Endothelial cell of umbilical vein (primary cell): ENCODE measurements at regions not wholly inside any gene's neighbourhood (a gene's known extent, or its start where the extent isn't known, plus 50 kb on each side); places are given as distances from the start of the nearest gene placed in this dataset.

ENCODE experiments used
- BruUV-seq: library from RNA; stranded (reverse); fragments of 400-500 nt; replicated peaks from 2 replicates; lab custom pipeline; 2021; lab: Mats Ljungman, UMichigan
- CTCF ChIA-PET: fragments of 300-600, 350-600 bp; sonication (Branson Sonifier 250); formaldehyde crosslinking; loops from one replicate; lab custom pipeline; 2021; ENCODE audit warnings: antibody characterized with exemption, inconsistent platforms; lab: Charles Lee
- POLR2A ChIA-PET: fragments of 300-600, 350-600 bp; sonication (Branson Sonifier 250); formaldehyde crosslinking; loops from one replicate; lab custom pipeline; 2021; ENCODE audit warnings: antibody characterized with exemption, inconsistent platforms; lab: Charles Lee
- DNase-seq: peaks from one replicate; pipeline ENCODE4 v3.0.0-alpha.2; 2011; ENCODE audit warnings: low read depth, low spot score
- FAIRE-seq: peaks from 2 replicates; lab custom pipeline; 2011; peaks lifted over from hg19 to GRCh38; lab: Jason Lieb, UNC
- H2AFZ ChIP-seq: 2 replicates; pipeline ENCODE4 v1.6.0; 2012; ENCODE audit warnings: low read depth, low read length, control low read depth, inconsistent platforms
- H3K27ac ChIP-seq: 2 replicates; pipeline ENCODE4 v1.5.1; 2011; ENCODE audit warnings: low read depth, mild to moderate bottlenecking, control low read depth, low read length, moderate library complexity; ENCODE audit not compliant: insufficient read depth
- H3K27me3 ChIP-seq, 2 experiments: 2 replicates each; pipeline versions ENCODE4 v1.6.0 to v1.6.1; 2011; ENCODE audit warnings: low read length in 2 of 2, mixed read lengths in 1 of 2; ENCODE audit not compliant: control insufficient read depth in 2 of 2, insufficient read depth in 2 of 2
- H3K36me3 ChIP-seq, 2 experiments: 2 replicates in 1 of 2; 3 replicates in 1 of 2; pipeline ENCODE4 v1.5.1; 2011; ENCODE audit warnings: low read length in 2 of 2, mild to moderate bottlenecking in 1 of 2, moderate library complexity in 1 of 2; ENCODE audit not compliant: control insufficient read depth in 2 of 2, insufficient read depth in 2 of 2; ENCODE audit errors: extremely low read depth in 1 of 2
- H3K4me1 ChIP-seq: 3 replicates; pipeline ENCODE4 v1.5.1; 2011; ENCODE audit warnings: mild to moderate bottlenecking, low read length; ENCODE audit not compliant: control insufficient read depth, insufficient read depth; ENCODE audit errors: extremely low read depth
- H3K4me2 ChIP-seq: 2 replicates; pipeline ENCODE4 v1.6.1; 2011; ENCODE audit warnings: low read length, control low read depth, mixed read lengths; ENCODE audit not compliant: insufficient read depth
- H3K4me3 ChIP-seq, 3 experiments: fragments of 200-600 bp in 1 of 3; sonication (generic), shearing (Covaris generic) in 1 of 3; replicated peaks in 1 of 3; 2 replicates each; pipeline ENCODE4 v1.5.1; 2011 to 2016; ENCODE audit warnings: control low read depth in 3 of 3, low read length in 3 of 3, mild to moderate bottlenecking in 2 of 3, inconsistent platforms in 1 of 3, low read depth in 1 of 3, moderate library complexity in 1 of 3; ENCODE audit not compliant: insufficient read depth in 1 of 3
- H3K79me2 ChIP-seq: 2 replicates; pipeline ENCODE4 v1.6.0; 2012; ENCODE audit warnings: low read length, inconsistent platforms; ENCODE audit not compliant: control insufficient read depth, insufficient read depth
- H3K9ac ChIP-seq: replicated peaks from 2 replicates; pipeline ENCODE3; 2011; ENCODE audit warnings: low read length, control low read depth; ENCODE audit not compliant: insufficient read depth; ENCODE audit errors: extremely low read depth
- H3K9me1 ChIP-seq: replicated peaks from 3 replicates; pipeline ENCODE4 v1.6.0; 2011; ENCODE audit warnings: mild to moderate bottlenecking, low read length; ENCODE audit not compliant: control insufficient read depth, insufficient read depth; ENCODE audit errors: extremely low read depth
- H3K9me3 ChIP-seq: replicated peaks from 2 replicates; pipeline ENCODE4 v1.5.1; 2012; ENCODE audit warnings: low read length, inconsistent platforms; ENCODE audit not compliant: control insufficient read depth, insufficient read depth
- H4K20me1 ChIP-seq: replicated peaks from 2 replicates; pipeline ENCODE3; 2011; ENCODE audit warnings: mild to moderate bottlenecking, low read length; ENCODE audit not compliant: control insufficient read depth, insufficient read depth; ENCODE audit errors: extremely low read depth
- EZH2 ChIP-seq: IDR thresholded peaks from 2 replicates; pipeline ENCODE4 v1.6.1; 2012; ENCODE audit warnings: borderline replicate concordance, low read depth, mild to moderate bottlenecking, moderate library complexity, low read length, inconsistent platforms; ENCODE audit not compliant: severe bottlenecking
- FOS ChIP-seq: IDR thresholded peaks from 2 replicates; pipeline ENCODE4 v1.6.1; 2011; ENCODE audit warnings: mild to moderate bottlenecking, low read length, moderate library complexity, borderline replicate concordance; ENCODE audit not compliant: insufficient read depth
- GATA2 ChIP-seq: IDR thresholded peaks from 2 replicates; pipeline ENCODE4 v1.7.0; 2011; ENCODE audit warnings: low read depth, mild to moderate bottlenecking, moderate library complexity, mixed read lengths, low read length; ENCODE audit not compliant: insufficient read length, insufficient read depth
- JUN ChIP-seq: IDR thresholded peaks from 2 replicates; pipeline ENCODE4 v1.6.1; 2011; ENCODE audit warnings: borderline replicate concordance, low read depth; ENCODE audit not compliant: insufficient read length, insufficient read depth
- MYC ChIP-seq: IDR thresholded peaks from one replicate; pipeline ENCODE4 v1.6.1; 2011; ENCODE audit warnings: mild to moderate bottlenecking, low read depth, low read length
- POLR2A ChIP-seq: IDR thresholded peaks from 2 replicates; pipeline ENCODE4 v1.6.1; 2012; ENCODE audit warnings: low read depth, mild to moderate bottlenecking, control low read depth, low read length
- POLR2AphosphoS5 ChIP-seq: IDR thresholded peaks from 2 replicates; pipeline ENCODE4 v1.6.1; 2012; ENCODE audit warnings: low read depth, mild to moderate bottlenecking, control low read depth, low read length, moderate library complexity; ENCODE audit not compliant: insufficient read depth
- dilution Hi-C: fragments of 300-500 bp; cut with MboI; formaldehyde crosslinking; loops from one replicate; pipeline ENCODE4 v1.15.0; 2019; ENCODE audit warnings: low sequenced_read_pairs; ENCODE audit not compliant: extremely low pct_ligation_motif_present
- intact Hi-C: fragments of 100-400 bp; cut with micrococcal nuclease; formaldehyde crosslinking; loops from one replicate; pipeline ENCODE4 v1.10.0; 2022
- TF ChIP-seq, protein P1 (sequence below): IDR thresholded peaks from 2 replicates; pipeline ENCODE4 v1.6.1; 2011; ENCODE audit not compliant: insufficient read depth, insufficient read length
- TF ChIP-seq, protein P2 (sequence below), 2 donors: IDR thresholded peaks; 1 replicate in 1 of 2; 2 replicates in 1 of 2; pipeline ENCODE4 v1.5.1; 2011; ENCODE audit warnings: low read length in 2 of 2, mild to moderate bottlenecking in 2 of 2, moderate library complexity in 2 of 2, control low read depth in 1 of 2, inconsistent platforms in 1 of 2, low read depth in 1 of 2; ENCODE audit not compliant: insufficient read depth in 1 of 2; ENCODE audit errors: extremely low read depth in 1 of 2

DNA sequence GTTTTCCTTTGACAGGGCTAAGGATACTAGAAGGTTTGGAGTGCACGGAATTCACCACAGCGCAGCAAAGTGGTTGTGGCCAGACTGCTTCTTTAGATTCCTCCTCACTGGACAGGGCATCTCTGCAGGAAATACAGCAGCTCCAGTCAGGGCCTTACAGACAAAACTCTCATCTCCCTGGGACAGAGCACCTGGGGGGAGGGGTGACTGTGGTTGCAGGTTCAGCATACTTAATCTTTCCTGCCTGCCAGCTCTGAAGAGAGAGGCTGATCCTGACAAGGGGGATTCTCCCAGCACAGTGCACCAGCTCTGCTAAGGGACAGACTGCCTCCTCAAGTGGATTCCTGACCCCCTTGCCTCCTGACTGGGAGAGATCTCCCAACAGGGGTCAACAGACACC is 1257.9 kb downstream of the NXPH1 start:
- DNase-seq (no peak), FAIRE-seq (no peak)
- no peaks in the 10 kb centered on the region for H3K4me1 ChIP-seq
- H3K4me3 ChIP-seq: no peak overlapping the region
- POLR2A ChIA-PET: no interaction called here
- dilution Hi-C loops: no loop called here
- no peak overlapping the region for H2AFZ ChIP-seq
- H3K79me2 ChIP-seq: no peaks in the 10 kb centered on the region
- H3K4me2 ChIP-seq: no peak overlapping the region
- H3K9me1 ChIP-seq: no peaks in the 10 kb centered on the region
- no peak for TF ChIP-seq EZH2
- TF ChIP-seq MYC: no peak
- TF ChIP-seq POLR2AphosphoS5: no peak
- TF ChIP-seq, protein P1, sequence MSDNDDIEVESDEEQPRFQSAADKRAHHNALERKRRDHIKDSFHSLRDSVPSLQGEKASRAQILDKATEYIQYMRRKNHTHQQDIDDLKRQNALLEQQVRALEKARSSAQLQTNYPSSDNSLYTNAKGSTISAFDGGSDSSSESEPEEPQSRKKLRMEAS: no peak
- no peak overlapping the region for H3K9ac ChIP-seq
- BruUV-seq: no TSS peak
- H3K9me3 ChIP-seq: no peaks in the 10 kb centered on the region
- CTCF ChIA-PET: no interaction called here
- no peaks in the 10 kb centered on the region for H3K36me3 ChIP-seq
- H4K20me1 ChIP-seq: no peaks in the 10 kb centered on the region
- H3K27ac ChIP-seq: no peak overlapping the region
- intact Hi-C loops: no loop called here
- no peaks in the 10 kb centered on the region for H3K27me3 ChIP-seq

DNA sequence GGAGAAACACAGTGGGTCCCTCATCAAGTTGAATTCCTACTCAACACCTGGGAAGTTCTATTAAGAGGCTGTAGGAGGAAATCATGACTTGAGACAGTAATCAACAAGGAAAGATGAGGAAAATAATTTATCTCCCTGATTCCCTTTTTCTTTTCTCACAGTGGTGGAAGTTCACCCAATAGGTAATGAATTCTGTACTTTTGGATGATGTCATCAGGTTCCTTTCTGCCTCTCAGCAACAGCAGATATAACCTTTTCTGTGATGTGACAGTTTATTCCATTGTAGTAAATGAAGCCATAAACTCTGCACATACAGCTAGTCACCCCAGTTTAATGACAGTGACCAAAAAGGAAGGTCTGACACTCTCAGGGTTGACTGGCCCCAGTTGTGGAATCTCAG is 1265.0 kb downstream of the NXPH1 start:
- Histone ChIP-seq H3K36me3 (no peaks in the 10 kb centered on the region), H3K4me1 (no peaks in the 10 kb centered on the region), H4K20me1 (no peaks in the 10 kb centered on the region), H3K9ac (no peak overlapping the region), H3K79me2 (no peaks in the 10 kb centered on the region), H3K4me3 (no peak overlapping the region), H3K27ac (no peak overlapping the region), H3K9me3 (peaks cover 3% of the 10 kb centered on the region), H3K9me1 (no peaks in the 10 kb centered on the region), H3K27me3 (no peaks in the 10 kb centered on the region), H3K4me2 (no peak overlapping the region), H2AFZ (no peak overlapping the region)
- ChIA-PET CTCF (no interaction called here), POLR2A (no interaction called here)
- dilution Hi-C loops (no loop called here), intact Hi-C loops (no loop called here)
- TF ChIP-seq GATA2: no peak
- no peak for TF ChIP-seq JUN
- no peak for TF ChIP-seq POLR2AphosphoS5
- TF ChIP-seq, protein P2, sequence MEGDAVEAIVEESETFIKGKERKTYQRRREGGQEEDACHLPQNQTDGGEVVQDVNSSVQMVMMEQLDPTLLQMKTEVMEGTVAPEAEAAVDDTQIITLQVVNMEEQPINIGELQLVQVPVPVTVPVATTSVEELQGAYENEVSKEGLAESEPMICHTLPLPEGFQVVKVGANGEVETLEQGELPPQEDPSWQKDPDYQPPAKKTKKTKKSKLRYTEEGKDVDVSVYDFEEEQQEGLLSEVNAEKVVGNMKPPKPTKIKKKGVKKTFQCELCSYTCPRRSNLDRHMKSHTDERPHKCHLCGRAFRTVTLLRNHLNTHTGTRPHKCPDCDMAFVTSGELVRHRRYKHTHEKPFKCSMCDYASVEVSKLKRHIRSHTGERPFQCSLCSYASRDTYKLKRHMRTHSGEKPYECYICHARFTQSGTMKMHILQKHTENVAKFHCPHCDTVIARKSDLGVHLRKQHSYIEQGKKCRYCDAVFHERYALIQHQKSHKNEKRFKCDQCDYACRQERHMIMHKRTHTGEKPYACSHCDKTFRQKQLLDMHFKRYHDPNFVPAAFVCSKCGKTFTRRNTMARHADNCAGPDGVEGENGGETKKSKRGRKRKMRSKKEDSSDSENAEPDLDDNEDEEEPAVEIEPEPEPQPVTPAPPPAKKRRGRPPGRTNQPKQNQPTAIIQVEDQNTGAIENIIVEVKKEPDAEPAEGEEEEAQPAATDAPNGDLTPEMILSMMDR (IDR thresholded peaks at IDR 0.05; ENCODE audit: extremely low read depth in 1 of 2, insufficient read depth in 1 of 2, low read depth in 1 of 2, low read length in 2 of 2): no peak
- no peak for TF ChIP-seq FOS
- TF ChIP-seq MYC: no peak
- no peak for TF ChIP-seq EZH2
- TF ChIP-seq, protein P1: no peak
- TF ChIP-seq POLR2A: no peak
- no TSS peak for BruUV-seq
- DNase-seq (no peak), FAIRE-seq (no peak)
